ENCODE measurements at regions not wholly inside any gene's neighbourhood (a gene's known extent, or its start where the extent isn't known, plus 50 kb on each side); places are given as distances from the start of the nearest gene placed in this dataset.
A peak's percentile ranks its signal among the peaks of the same experiment; 100 is the strongest.

DNA sequence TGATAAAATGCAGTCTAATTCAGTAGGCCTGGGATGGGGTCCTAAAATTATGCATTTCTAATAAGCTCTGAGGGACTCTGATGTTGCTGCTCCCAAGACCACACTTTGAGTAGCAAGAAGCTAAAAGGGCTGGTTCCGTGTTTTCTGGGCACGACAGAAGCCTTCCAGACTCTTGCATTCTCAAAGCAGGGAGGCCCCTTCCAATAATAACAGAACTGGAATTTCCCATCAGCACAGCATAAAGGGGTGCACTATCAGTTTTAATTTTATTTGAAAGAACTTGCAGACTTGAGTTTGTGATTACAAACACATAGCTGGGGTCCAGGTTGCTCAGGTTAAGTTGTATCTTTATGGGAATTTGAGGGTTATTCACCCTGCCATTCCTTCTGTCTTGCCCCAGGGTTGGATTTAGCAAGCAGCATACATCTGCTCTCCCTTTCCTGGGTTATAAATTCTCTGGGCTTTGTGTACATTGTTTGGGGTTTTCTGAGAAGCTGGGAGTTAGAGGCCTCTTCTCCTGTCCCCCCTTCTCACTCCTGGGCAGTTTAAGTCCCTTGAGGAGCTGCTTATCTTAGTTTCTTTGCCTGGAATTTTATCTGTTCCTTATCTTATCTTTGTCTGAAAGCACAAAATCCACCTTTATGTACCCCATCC is 94.2 kb upstream of the SLC2A1 start:
- peak overlapping the region; percentile 57; the same call in 1 of the 2 replicates for H4K5ac ChIP-seq (ENCODE audit: low read depth, low read length)
- no peak overlapping the region for H3K9ac ChIP-seq (ENCODE audit: low read depth, low read length)
- ATAC-seq (ENCODE audit: low read depth) (peak; percentile 10), DNase-seq (no peak)
- no peak overlapping the region for H3K4me3 ChIP-seq (ENCODE audit: insufficient read depth, low read depth, low read length)
- ChIA-PET CTCF (no interaction called here), POLR2A (ENCODE audit: unreplicated experiment) (no interaction called here)
- TF ChIP-seq, protein P1, sequence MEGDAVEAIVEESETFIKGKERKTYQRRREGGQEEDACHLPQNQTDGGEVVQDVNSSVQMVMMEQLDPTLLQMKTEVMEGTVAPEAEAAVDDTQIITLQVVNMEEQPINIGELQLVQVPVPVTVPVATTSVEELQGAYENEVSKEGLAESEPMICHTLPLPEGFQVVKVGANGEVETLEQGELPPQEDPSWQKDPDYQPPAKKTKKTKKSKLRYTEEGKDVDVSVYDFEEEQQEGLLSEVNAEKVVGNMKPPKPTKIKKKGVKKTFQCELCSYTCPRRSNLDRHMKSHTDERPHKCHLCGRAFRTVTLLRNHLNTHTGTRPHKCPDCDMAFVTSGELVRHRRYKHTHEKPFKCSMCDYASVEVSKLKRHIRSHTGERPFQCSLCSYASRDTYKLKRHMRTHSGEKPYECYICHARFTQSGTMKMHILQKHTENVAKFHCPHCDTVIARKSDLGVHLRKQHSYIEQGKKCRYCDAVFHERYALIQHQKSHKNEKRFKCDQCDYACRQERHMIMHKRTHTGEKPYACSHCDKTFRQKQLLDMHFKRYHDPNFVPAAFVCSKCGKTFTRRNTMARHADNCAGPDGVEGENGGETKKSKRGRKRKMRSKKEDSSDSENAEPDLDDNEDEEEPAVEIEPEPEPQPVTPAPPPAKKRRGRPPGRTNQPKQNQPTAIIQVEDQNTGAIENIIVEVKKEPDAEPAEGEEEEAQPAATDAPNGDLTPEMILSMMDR (conservative IDR thresholded peaks at IDR 0.05; ENCODE audit: low read depth, low read length): no peak
- TF ChIP-seq, protein P2, sequence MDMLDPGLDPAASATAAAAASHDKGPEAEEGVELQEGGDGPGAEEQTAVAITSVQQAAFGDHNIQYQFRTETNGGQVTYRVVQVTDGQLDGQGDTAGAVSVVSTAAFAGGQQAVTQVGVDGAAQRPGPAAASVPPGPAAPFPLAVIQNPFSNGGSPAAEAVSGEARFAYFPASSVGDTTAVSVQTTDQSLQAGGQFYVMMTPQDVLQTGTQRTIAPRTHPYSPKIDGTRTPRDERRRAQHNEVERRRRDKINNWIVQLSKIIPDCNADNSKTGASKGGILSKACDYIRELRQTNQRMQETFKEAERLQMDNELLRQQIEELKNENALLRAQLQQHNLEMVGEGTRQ (IDR thresholded peaks at IDR 0.05; ENCODE audit: low read depth, low read length): no peak
- no peak for TF ChIP-seq CEBPB (IDR thresholded peaks at IDR 0.05; ENCODE audit: low read depth, low read length)
- TF ChIP-seq FOS (IDR thresholded peaks at IDR 0.05; ENCODE audit: low read depth, low read length): no peak
- TF ChIP-seq POLR2A (IDR thresholded peaks at IDR 0.05; ENCODE audit: low read depth, low read length): no peak
- no peak for TF ChIP-seq NFE2L2 (IDR thresholded peaks at IDR 0.05; ENCODE audit: low read depth, low read length)
- TF ChIP-seq MAFK (IDR thresholded peaks at IDR 0.05; ENCODE audit: low read depth, low read length): no peak
- TF ChIP-seq RAD21 (IDR thresholded peaks at IDR 0.05; ENCODE audit: low read length): no peak
- TF ChIP-seq, protein P3, sequence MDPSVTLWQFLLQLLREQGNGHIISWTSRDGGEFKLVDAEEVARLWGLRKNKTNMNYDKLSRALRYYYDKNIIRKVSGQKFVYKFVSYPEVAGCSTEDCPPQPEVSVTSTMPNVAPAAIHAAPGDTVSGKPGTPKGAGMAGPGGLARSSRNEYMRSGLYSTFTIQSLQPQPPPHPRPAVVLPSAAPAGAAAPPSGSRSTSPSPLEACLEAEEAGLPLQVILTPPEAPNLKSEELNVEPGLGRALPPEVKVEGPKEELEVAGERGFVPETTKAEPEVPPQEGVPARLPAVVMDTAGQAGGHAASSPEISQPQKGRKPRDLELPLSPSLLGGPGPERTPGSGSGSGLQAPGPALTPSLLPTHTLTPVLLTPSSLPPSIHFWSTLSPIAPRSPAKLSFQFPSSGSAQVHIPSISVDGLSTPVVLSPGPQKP (IDR thresholded peaks at IDR 0.05; ENCODE audit: borderline replicate concordance, low read depth, low read length): no peak
- TF ChIP-seq CHD1 (IDR thresholded peaks at IDR 0.05; ENCODE audit: low read depth, low read length): no peak
- TF ChIP-seq RFX5 (IDR thresholded peaks at IDR 0.05; ENCODE audit: low read depth, low read length): no peak
- no peak for TF ChIP-seq MXI1 (IDR thresholded peaks at IDR 0.05; ENCODE audit: borderline replicate concordance, low read depth, low read length)
- no peak for TF ChIP-seq MAZ (IDR thresholded peaks at IDR 0.05; ENCODE audit: borderline replicate concordance, low read depth, low read length)
- no peak for TF ChIP-seq SMC3 (IDR thresholded peaks at IDR 0.05; ENCODE audit: low read depth, low read length)
- TF ChIP-seq RCOR1 (IDR thresholded peaks at IDR 0.05; ENCODE audit: insufficient replicate concordance, low read length): no peak
- TF ChIP-seq BHLHE40 (IDR thresholded peaks at IDR 0.05; ENCODE audit: low read depth, low read length): no peak
- no peaks in the 10 kb centered on the region for H4K20me1 ChIP-seq (ENCODE audit: insufficient read depth, low read length)
- peak overlapping the region; percentile 79 for H2BK5ac ChIP-seq (ENCODE audit: low read depth, low read length, poor library complexity, severe bottlenecking)
- H2AK5ac ChIP-seq (ENCODE audit: low read depth, low read length): no peak overlapping the region
- H3K4me2 ChIP-seq (ENCODE audit: low read depth, low read length): peak overlapping the region; percentile 18
- no peak overlapping the region for H3K4ac ChIP-seq (ENCODE audit: low read depth, low read length)
- 0 out of 4 replicates have a peak overlapping the region, but pooled peaks of 1 of the 2 experiments have one; percentile 15 for H4K8ac ChIP-seq (ENCODE audit: low read depth in 2 of 2, low read length in 2 of 2)
- no peak overlapping the region for H3K23ac ChIP-seq (ENCODE audit: low read depth, low read length)
- in situ Hi-C loops (cut with MboI; ENCODE audit: low sequenced_read_pairs) (no loop called here), dilution Hi-C loops (cut with HindIII; ENCODE audit: low sequenced_read_pairs, unreplicated experiment) (no loop called here), intact Hi-C loops (cut with micrococcal nuclease) (no loop called here)
- H3K14ac ChIP-seq (replicated peaks; ENCODE audit: low read depth, low read length): no peak overlapping the region
- WGBS, 2 experiments (ENCODE audit: extremely low coverage in 2 of 2, insufficient read length in 1 of 2): no CpG with 5 or more reads among the region's 2 CpGs
- no peak overlapping the region for H2AK9ac ChIP-seq (replicated peaks; ENCODE audit: low read depth, low read length, poor library complexity)
- H3K18ac ChIP-seq (ENCODE audit: low read depth, low read length): peak overlapping the region; percentile 70
- no TSS peak for BruUV-seq (replicated peaks)
- H2BK120ac ChIP-seq (ENCODE audit: low read depth, low read length): peak overlapping the region; percentile 10; the same call in 1 of the 2 replicates
- H2BK20ac ChIP-seq (ENCODE audit: low read depth, low read length): no peak overlapping the region
- H3K27me3 ChIP-seq (ENCODE audit: control insufficient read depth, insufficient read depth, low read length): no peaks in the 10 kb centered on the region
- H3K79me1 ChIP-seq (ENCODE audit: low read depth in 1 of 2, low read length in 2 of 2): peaks cover 0 to 3% of the 10 kb centered on the region in 2 experiments; a peak in 1 of 4 replicates
- peaks cover 7% of the 10 kb centered on the region for H3K9me1 ChIP-seq (ENCODE audit: insufficient read depth, low read length)
- H4K91ac ChIP-seq (ENCODE audit: insufficient read depth, low read depth, low read length): no peak overlapping the region; the same call in 1 of the 2 replicates
- H3K4me1 ChIP-seq (ENCODE audit: control insufficient read depth, insufficient read depth, low read length): peaks cover 29% of the 10 kb centered on the region
- H2BK15ac ChIP-seq (ENCODE audit: low read depth, low read length): no peak overlapping the region
- no peaks in the 10 kb centered on the region for H3K36me3 ChIP-seq (ENCODE audit: control insufficient read depth, insufficient read depth, low read length)
- H3K56ac ChIP-seq (ENCODE audit: extremely low read depth, insufficient read depth, low read length): no peak overlapping the region
- H3K9me3 ChIP-seq (ENCODE audit: control insufficient read depth, insufficient read depth, low read length): no peaks in the 10 kb centered on the region
- peak overlapping the region; percentile 31; the same call in 1 of the 2 replicates for H3K27ac ChIP-seq (ENCODE audit: insufficient read depth, low read length)
- H2AFZ ChIP-seq (replicated peaks; ENCODE audit: low read length, poor library complexity): no peak overlapping the region
